ENCODE measurements at regions not wholly inside any gene's neighbourhood (a gene's known extent, or its start where the extent isn't known, plus 50 kb on each side); places are given as distances from the start of the nearest gene placed in this dataset.

DNA sequence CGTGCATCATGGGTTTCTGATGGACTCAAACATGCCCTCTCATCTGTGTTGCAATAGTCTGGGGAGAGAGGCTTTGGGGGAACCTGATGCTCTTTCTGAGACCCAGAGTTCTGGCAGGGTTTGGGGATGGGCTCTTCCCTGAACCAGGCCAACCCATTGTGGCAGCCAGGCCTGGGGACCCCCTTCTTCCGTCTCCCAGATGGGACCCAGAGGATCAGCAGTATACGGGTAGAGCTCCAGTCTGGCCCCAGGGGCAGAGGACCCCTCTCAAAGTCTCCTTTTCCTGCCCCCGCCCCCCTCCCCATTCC, 333.7 kb downstream of the DYSF start:
- CTCF ChIA-PET (ENCODE audit: partially characterized antibody), result interaction anchor here (0.6 to 2.8 kb wide), 7 partner anchors 9 to 411 kb away, joined by 3 to 19 read pairs (median 4); no protein-coding TSS in a partner anchor
- H4K91ac ChIP-seq (replicated peaks; ENCODE audit: insufficient read length, low read length), result no peak overlapping the region
- H4K5ac ChIP-seq (ENCODE audit: insufficient read length, low read depth, low read length), result no peak overlapping the region
- H3K56ac ChIP-seq (replicated peaks; ENCODE audit: insufficient read length, low read depth, low read length), result no peak overlapping the region
- no peaks in the 10 kb centered on the region for H3K23me2 ChIP-seq (ENCODE audit: low read depth, low read length)
- no peak overlapping the region for H3K14ac ChIP-seq (ENCODE audit: insufficient read length)
- FAIRE-seq, result no peak
- H3K79me1 ChIP-seq (ENCODE audit: low read depth, low read length), result no peaks in the 10 kb centered on the region; the same call in 1 of the 2 replicates
- H3K18ac ChIP-seq (ENCODE audit: extremely low read depth, low read length), result no peak overlapping the region
- H3K9me3 ChIP-seq (ENCODE audit: insufficient read depth in 2 of 2, low read depth in 1 of 2, low read length in 1 of 2), result no peaks in the 10 kb centered on the region
- no peak overlapping the region for H3K23ac ChIP-seq (ENCODE audit: insufficient read length)
- H3K27me3 ChIP-seq (replicated peaks in 1 of 4; ENCODE audit: control insufficient read depth in 3 of 4, extremely low read depth in 1 of 4, insufficient read depth in 3 of 4, low read length in 3 of 4), result no peaks in the 10 kb centered on the region
- no peak overlapping the region for H2BK15ac ChIP-seq (ENCODE audit: low read length)
- no peaks in the 10 kb centered on the region for H3K36me3 ChIP-seq (ENCODE audit: control insufficient read depth in 2 of 4, insufficient read depth in 4 of 4, low read length in 3 of 4)
- no peak overlapping the region; the same call in 1 of the 2 replicates for H4K8ac ChIP-seq (ENCODE audit: extremely low read depth, insufficient read depth, low read length)
- H4K20me1 ChIP-seq (replicated peaks in 1 of 2; ENCODE audit: control insufficient read depth in 1 of 2, insufficient read depth in 2 of 2, low read length in 2 of 2), result no peaks in the 10 kb centered on the region
- WGBS, 2 experiments (ENCODE audit: extremely low coverage in 1 of 2, insufficient coverage in 1 of 2, insufficient read length in 1 of 2, insufficient replicate concordance in 2 of 2, low coverage in 1 of 2, low lambda C conversion rate in 2 of 2, missing lambda C conversion rate in 1 of 2), result 80% methylated on average over 2 of the region's 4 CpGs; no CpG with 5 or more reads in 1 of the 2 experiments
- POLR2A ChIA-PET (ENCODE audit: partially characterized antibody), result no interaction called here
- no peak overlapping the region for H2AK5ac ChIP-seq (ENCODE audit: low read depth, low read length)
- H3K79me2 ChIP-seq (ENCODE audit: control insufficient read depth in 1 of 2, insufficient read depth in 2 of 2, low read length in 2 of 2), result no peaks in the 10 kb centered on the region
- no peak overlapping the region for H3K27ac ChIP-seq (ENCODE audit: low read depth, low read length)
- H3K9ac ChIP-seq (replicated peaks in 1 of 4; ENCODE audit: extremely low read depth in 1 of 4, low read depth in 3 of 4, low read length in 3 of 4), result no peak overlapping the region
- H2AFZ ChIP-seq (ENCODE audit: low read length), result no peak overlapping the region
- H3K4me1 ChIP-seq (replicated peaks in 1 of 4; ENCODE audit: control insufficient read depth in 3 of 4, insufficient read depth in 4 of 4, low read length in 3 of 4), result no peaks in the 10 kb centered on the region
- no peak overlapping the region for H3K4ac ChIP-seq (replicated peaks; ENCODE audit: insufficient read length, low read depth, low read length)
- H3K4me2 ChIP-seq (ENCODE audit: insufficient read depth in 1 of 2, low read depth in 2 of 2, low read length in 2 of 2), result no peak overlapping the region
- no peak overlapping the region for H2BK5ac ChIP-seq (ENCODE audit: low read depth, low read length)
- H2BK12ac ChIP-seq (ENCODE audit: low read depth, low read length), result no peak overlapping the region
- DNase-seq (ENCODE audit: low read depth in 1 of 2, low spot score in 2 of 2), result peak in 1 of 2 experiments; percentile 37
- no peak overlapping the region for H3K4me3 ChIP-seq (ENCODE audit: extremely low read depth in 1 of 4, insufficient read depth in 2 of 4, low read depth in 3 of 4, low read length in 4 of 4)
- no peak overlapping the region for H2BK20ac ChIP-seq (ENCODE audit: low read length)
- H2BK120ac ChIP-seq (replicated peaks; ENCODE audit: low read depth, low read length), result no peak overlapping the region
- TF ChIP-seq, protein P1, sequence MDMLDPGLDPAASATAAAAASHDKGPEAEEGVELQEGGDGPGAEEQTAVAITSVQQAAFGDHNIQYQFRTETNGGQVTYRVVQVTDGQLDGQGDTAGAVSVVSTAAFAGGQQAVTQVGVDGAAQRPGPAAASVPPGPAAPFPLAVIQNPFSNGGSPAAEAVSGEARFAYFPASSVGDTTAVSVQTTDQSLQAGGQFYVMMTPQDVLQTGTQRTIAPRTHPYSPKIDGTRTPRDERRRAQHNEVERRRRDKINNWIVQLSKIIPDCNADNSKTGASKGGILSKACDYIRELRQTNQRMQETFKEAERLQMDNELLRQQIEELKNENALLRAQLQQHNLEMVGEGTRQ (IDR thresholded peaks at IDR 0.05; ENCODE audit: low read length), result no peak
- TF ChIP-seq, protein P2, sequence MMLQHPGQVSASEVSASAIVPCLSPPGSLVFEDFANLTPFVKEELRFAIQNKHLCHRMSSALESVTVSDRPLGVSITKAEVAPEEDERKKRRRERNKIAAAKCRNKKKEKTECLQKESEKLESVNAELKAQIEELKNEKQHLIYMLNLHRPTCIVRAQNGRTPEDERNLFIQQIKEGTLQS (IDR thresholded peaks at IDR 0.05; ENCODE audit: insufficient read depth, low read depth, low read length), result no peak
- TF ChIP-seq SIRT6 (IDR thresholded peaks at IDR 0.05; ENCODE audit: low read length) (no peak), CBX5 (IDR thresholded peaks at IDR 0.05; ENCODE audit: low read depth, low read length) (no peak), KDM1A (IDR thresholded peaks at IDR 0.05; ENCODE audit: borderline replicate concordance, low read length) (no peak), BRCA1 (IDR thresholded peaks at IDR 0.05; ENCODE audit: low read depth, low read length) (no peak), CTBP2 (IDR thresholded peaks at IDR 0.05; ENCODE audit: borderline replicate concordance, insufficient read depth, insufficient read length, low read length) (no peak), GTF2F1 (IDR thresholded peaks at IDR 0.05; ENCODE audit: borderline replicate concordance, low read depth, low read length) (no peak), CHD1 (IDR thresholded peaks at IDR 0.05; ENCODE audit: low read depth, low read length) (no peak), EGR1 (IDR thresholded peaks at IDR 0.05; ENCODE audit: borderline replicate concordance, low read depth, low read length) (no peak), SP4 (IDR thresholded peaks at IDR 0.05; ENCODE audit: low read length) (no peak)
- TF ChIP-seq, protein P3, sequence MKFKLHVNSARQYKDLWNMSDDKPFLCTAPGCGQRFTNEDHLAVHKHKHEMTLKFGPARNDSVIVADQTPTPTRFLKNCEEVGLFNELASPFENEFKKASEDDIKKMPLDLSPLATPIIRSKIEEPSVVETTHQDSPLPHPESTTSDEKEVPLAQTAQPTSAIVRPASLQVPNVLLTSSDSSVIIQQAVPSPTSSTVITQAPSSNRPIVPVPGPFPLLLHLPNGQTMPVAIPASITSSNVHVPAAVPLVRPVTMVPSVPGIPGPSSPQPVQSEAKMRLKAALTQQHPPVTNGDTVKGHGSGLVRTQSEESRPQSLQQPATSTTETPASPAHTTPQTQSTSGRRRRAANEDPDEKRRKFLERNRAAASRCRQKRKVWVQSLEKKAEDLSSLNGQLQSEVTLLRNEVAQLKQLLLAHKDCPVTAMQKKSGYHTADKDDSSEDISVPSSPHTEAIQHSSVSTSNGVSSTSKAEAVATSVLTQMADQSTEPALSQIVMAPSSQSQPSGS (IDR thresholded peaks at IDR 0.05; ENCODE audit: low read length), result no peak
